Limb (tissue), 2 donors: ENCODE measurements at regions not wholly inside any gene's neighbourhood (a gene's known extent, or its start where the extent isn't known, plus 50 kb on each side); places are given as distances from the start of the nearest gene placed in this dataset.
"Not testable (repeated sequence)": the region's sequence is repeated elsewhere in the genome, so short reads cannot be mapped to it uniquely, and the experiment has no call there.

ENCODE experiments used
- DNase-seq, 2 donors: peaks; one replicate each; pipeline ENCODE4 v3.0.0-alpha.2; 2016; ENCODE audit errors: extremely low spot score in 2 of 2

GRCh38 chr5:51802551-51803184 lies 419.4 kb downstream of the ISL1 start:
- DNase-seq = no peak

GRCh38 chr5:51806677-51807076 lies 423.4 kb downstream of the ISL1 start:
- DNase-seq = no peak

GRCh38 chr5:51810592-51810991 lies 427.3 kb downstream of the ISL1 start:
- DNase-seq = no peak

GRCh38 chr5:51811883-51812471 lies 428.7 kb downstream of the ISL1 start:
- no peak for DNase-seq

DNA sequence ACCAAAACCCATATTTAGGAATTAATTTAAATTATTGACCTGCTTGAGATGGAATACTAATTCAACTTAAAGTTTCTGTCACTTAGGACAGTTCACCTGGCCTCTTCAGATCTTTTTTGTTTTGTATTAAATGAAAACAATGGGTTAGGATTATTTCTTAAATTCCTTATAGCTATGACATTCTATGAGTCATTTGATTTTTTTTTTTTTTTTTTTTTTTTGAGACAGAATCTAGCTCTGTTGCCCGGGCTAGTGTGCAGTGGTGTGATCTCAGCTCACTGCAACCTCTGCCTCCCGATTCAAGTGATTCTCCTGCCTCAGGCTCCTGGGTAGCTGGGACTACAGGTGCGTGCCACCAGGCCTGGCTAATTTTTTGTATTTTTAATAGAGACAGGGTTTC lies 431.6 kb downstream of the ISL1 start:
- DNase-seq = not testable (repeated sequence)

GRCh38 chr5:51816427-51816826 lies 433.2 kb downstream of the ISL1 start:
- DNase-seq = no peak

DNA sequence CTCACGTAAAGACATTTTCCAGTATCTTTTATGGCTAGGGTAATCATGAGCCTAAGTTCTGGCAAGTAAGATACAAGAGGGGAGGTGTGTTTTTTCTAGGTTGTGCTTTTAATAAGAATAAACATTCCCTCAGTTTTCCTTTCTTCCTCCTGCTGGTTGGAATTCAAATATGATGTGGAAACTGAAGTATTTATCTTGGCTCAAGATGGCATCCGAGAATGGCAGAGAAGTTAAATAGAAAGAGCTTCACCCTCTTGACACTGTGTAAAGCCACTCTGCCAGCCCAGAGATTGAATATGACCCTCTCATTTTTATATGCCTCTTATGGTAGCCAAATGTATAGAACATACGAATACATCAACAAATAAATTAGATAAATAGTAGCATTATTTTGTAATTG lies 438.4 kb downstream of the ISL1 start:
- no peak for DNase-seq

- no peak for DNase-seq
These were observed 446.0 kb downstream of the ISL1 start for GRCh38 chr5:51829230-51829629.

- no peak for DNase-seq
These were observed 446.4 kb downstream of the ISL1 start for GRCh38 chr5:51829691-51830090.

GRCh38 chr5:51832934-51833470 lies 449.8 kb downstream of the ISL1 start:
- DNase-seq = no peak

DNA sequence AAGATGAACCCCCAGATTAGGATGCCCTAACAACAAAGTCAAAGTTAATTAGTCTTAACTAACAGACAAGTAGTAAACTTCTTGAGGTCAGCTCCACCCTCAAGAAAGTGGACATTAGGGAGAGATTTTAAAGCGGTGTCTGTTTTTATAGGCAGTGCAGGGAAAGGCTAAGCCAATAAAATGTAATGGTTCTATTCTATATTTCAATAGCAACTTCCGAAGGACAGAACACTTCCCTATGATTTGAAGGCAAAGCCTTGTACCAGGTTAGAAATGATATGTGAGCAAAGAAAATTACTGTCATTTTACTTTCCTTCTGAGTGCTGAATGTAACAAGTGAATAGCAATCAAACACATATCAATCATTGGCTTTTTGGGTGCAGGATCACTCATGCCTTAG lies 455.2 kb downstream of the ISL1 start:
- DNase-seq = no peak

DNA sequence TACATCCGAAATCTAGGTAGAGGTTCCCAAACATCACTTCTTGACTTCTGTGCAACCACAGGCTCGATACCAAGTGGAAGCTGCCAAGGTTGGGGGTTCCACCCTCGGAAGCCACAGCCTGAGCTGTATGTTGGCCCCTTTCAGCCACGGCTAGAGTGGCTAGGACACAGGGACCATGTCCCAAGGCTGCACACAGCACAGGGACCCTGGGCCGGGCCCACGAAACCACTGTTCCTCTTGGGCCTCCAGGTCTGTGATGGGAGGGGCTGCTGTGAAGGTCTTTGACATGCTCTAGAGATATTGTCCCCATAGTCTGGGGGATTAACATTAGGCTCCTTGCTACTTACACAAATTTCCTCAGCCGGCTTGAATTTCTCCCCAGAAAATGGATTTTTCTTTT lies 460.6 kb downstream of the ISL1 start:
- DNase-seq = no peak

DNA sequence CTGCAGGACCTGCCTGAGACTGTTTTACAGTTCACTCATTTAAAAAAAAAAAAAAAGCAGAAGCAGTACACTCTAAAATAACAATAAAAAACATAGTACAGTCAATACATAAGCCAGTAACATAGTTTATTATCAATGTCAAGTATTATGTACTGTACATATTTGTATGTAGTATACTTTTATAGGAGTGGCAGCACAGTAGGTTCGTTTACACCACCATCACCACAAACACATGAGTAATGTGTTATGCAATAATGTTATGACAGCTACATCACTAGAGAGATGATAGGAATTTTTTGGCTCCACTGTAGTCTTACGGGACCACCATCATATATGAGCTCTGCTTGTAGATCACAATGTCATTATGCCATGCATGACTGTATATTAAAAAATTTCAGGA lies 462.8 kb downstream of the ISL1 start:
- no peak for DNase-seq

DNA sequence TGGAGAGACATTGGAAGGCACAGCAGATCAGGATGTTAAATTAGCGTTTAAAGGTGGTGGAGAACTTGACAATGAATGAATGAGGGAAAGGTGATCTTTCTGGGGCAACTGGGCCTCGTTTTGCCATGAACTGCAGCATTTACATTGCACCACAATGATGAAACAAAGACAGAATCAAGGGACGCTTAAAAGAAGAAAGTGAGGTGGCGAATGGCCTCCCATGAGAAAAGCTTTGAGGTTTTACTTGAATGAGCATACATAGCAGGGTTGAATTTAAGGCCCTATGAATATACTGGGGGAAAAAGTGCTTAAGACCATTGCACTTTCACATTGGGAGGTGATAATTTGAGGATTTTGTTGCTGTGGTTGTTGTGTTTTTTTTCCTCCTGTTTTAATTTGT lies 476.4 kb downstream of the ISL1 start:
- no peak for DNase-seq

DNA sequence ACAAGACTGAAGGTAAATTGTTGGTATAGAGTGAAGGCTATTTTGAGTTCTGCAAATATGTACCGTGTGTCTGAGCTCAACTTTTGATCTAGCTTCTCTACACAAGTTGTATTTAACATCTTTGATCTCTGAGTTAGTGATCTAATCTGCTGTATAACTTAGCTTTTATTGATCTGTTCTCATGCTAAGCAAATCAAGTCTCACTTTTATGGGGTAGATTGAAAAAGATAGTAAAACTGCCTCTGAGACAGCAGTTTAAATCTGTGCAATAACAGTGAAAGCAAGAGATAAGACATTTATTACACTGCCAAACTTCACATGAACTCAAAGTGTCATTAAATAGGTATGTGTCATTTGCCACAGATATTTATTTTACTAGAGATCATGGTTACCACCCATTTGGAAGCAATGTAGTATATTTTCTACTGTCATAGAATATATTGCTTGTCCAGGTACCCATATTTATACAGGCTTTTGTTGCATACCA lies 477.3 kb downstream of the ISL1 start:
- no peak for DNase-seq

DNA sequence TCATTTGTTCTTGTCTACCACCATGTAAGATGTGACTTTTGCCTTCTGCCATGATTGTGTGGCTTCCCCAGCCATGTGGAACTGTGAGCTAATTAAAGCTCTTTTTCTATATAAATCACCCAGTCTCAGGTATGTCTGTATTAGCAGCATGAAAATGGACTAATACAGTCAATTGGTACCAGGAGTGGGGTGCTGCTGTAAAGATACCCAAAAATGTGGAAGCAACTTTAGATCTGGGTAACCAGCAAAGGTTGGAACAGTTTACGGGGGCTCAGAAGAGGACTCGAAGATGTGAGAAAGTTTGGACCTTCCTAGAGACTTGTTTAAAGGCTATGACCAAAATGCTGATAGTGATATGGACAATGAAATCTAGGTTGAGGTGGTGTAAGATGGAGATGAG lies 488.9 kb downstream of the ISL1 start:
- DNase-seq = no peak

DNA sequence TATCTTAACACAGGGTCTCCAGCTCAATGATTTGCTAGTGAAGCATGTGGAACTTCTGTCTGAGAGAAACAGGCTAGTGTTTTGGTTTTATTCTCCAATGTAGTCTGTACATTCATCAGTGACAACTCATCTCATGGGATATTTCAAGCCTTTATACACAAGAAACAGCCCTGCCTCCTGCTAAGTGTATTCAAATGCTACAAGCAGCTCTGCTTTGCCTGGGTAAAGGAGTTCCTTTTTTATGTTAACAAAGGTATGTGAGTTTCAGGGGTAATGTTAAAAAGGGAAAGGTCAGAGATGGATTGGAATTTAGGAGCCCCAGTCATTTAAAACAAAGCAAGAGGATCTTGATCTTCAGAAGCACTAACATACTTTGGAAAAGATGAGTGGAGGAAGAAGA lies 498.7 kb downstream of the ISL1 start:
- DNase-seq = no peak

GRCh38 chr5:51882647-51883046 lies 499.4 kb downstream of the ISL1 start:
- DNase-seq = no peak

DNA sequence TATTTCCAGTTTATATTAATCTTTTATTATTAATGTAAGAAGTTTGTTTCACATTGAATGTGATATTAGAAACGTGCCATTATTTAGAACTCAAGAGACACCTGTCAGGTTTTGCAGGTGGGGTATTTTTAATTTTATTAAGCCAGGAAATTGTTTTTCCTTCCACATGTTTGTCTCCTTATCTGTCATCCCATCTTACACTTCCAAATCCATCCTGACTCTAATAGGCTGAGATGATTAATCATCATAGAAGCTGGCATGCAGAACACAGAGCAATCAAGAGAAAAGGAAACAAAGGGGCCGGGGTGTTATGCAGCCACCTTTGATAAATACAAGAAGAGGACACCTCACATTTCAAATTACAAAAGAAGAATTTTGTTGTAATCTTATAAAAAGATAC lies 506.5 kb downstream of the ISL1 start:
- no peak for DNase-seq

- no peak for DNase-seq
These were observed 507.3 kb downstream of the ISL1 start for GRCh38 chr5:51890435-51891116.

DNA sequence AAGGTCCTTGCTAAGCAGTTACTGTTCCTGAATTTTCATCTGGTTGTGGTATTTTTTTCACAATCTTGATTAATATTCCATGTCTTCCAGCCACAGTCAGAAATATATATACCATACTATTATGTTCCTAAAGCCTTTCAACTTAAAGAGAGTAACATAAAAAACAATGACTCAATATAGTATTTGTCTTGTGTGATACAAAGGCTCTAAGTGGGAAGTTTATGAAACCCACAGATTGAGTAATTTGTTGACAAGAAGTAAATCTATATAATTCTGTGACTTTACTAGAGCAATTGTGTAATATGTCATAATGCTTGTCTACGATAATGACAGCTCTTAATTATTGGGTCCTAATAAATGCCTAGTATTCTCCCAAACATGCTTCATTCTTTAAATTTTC lies 509.4 kb downstream of the ISL1 start:
- no peak for DNase-seq

DNA sequence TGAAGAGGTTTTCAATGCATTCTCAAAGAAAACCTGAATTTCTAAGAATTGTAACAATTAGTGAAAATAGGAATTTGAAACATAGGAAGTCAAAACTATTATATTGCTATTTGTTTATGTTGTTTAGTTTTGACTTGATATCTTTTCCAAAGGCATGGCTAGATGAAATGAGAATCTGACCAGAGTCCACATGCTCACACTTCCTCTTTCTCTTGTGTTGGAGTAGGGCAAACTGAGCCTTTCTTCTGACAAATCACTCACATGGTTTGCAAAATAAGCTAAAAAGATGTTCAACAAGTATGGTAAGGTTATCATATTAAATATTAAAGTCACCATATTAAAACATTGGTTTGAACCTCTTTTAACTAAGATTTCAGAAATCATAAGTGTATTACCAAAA lies 512.6 kb downstream of the ISL1 start:
- DNase-seq = no peak

- no peak for DNase-seq
These were observed 519.3 kb downstream of the ISL1 start for GRCh38 chr5:51902512-51902911.
